Activated naive CD8-positive, alpha-beta T cell treated with anti-CD3 and anti-CD28 coated beads, Interleukin-2, amount 10 ng/mL, durations not matched to agents 7 days and 5 days (primary cell): ENCODE measurements at regions not wholly inside any gene's neighbourhood (a gene's known extent, or its start where the extent isn't known, plus 50 kb on each side); places are given as distances from the start of the nearest gene placed in this dataset.
"Not testable (repeated sequence)": the region's sequence is repeated elsewhere in the genome, so short reads cannot be mapped to it uniquely, and the experiment has no call there.

Experiments used
- ATAC-seq: fragments of 150-1000 bp; cut with Tn5 transposase; one replicate; pipeline ENCODE4 v1.10.0; 2021; ENCODE audit warnings: low read depth, moderate library complexity
- POLR2A ChIA-PET: fragments of 350-600 bp; sonication (Branson Sonifier 250); formaldehyde crosslinking; loops from one replicate; lab custom pipeline; 2021; ENCODE audit warnings: antibody characterized with exemption; lab: Charles Lee
- DNase-seq: peaks from one replicate; pipeline ENCODE4 v3.0.0; 2021
- H3K27ac Mint-ChIP-seq: one replicate; pipeline ENCODE4 v1.8.0; 2022; ENCODE audit warnings: mild to moderate bottlenecking, mixed read lengths
- H3K27me3 Mint-ChIP-seq: one replicate; pipeline ENCODE4 v1.8.0; 2022; ENCODE audit warnings: mild to moderate bottlenecking, moderate library complexity, mixed read lengths
- H3K36me3 Mint-ChIP-seq: one replicate; pipeline ENCODE4 v1.8.0; 2021; ENCODE audit warnings: mild to moderate bottlenecking, mixed read lengths
- H3K4me1 Mint-ChIP-seq: one replicate; pipeline ENCODE4 v1.8.0; 2021; ENCODE audit warnings: mixed read lengths
- H3K4me3 Mint-ChIP-seq: one replicate; pipeline ENCODE4 v1.8.0; 2022; ENCODE audit warnings: mild to moderate bottlenecking, moderate library complexity, mixed read lengths
- H3K9me3 Mint-ChIP-seq: one replicate; pipeline ENCODE4 v1.8.0; 2021; ENCODE audit warnings: mixed read lengths

DNA sequence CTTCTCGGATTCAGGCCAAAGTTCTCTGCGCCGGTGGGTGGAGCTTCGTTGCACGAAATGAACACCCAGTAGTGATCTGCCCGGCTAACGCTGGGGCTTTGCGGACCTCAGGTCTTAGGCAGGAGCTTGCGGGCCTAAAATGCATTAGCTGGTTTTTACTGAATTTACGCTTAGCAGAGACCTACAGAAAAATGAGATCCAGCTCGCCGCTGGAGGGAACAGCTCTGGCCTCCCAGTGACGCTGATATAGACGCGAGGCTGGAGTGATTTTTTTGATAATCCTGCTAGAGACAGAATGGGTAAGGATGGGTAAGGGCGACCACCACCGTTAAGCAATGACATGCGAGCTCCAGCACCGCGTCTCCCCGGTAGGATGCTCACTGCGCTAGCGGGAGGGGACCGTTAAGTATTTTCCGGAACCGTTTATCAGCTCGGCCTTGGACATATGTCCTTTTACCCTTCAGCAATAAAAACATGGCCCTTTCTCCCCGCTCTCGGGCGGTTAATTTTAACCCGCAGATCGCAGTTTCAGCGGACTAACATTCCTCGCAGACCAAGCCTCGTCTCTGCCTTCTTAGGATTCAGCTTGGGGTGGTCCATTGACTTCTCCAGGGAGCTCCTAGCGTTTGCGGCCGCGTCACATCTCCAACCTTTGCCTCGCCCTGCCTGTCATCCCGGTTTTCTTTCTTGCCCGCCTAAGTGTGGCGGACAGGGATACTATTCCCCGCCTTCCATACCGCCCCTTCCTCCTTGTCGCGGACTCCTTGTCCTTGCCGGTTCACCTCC lies 109.3 kb downstream of the GPX5 start:
- Mint-ChIP-seq H3K36me3 (peaks cover 3% of the 10 kb centered on the region), H3K4me1 (peaks cover 16% of the 10 kb centered on the region), H3K9me3 (peaks cover 5% of the 10 kb centered on the region), H3K4me3 (peak overlapping the region; percentile 30), H3K27ac (peak overlapping the region; percentile 32), H3K27me3 (peaks cover 76% of the 10 kb centered on the region)
- POLR2A ChIA-PET, result no interaction called here
- DNase-seq (peak; percentile 33), ATAC-seq (no peak)

DNA sequence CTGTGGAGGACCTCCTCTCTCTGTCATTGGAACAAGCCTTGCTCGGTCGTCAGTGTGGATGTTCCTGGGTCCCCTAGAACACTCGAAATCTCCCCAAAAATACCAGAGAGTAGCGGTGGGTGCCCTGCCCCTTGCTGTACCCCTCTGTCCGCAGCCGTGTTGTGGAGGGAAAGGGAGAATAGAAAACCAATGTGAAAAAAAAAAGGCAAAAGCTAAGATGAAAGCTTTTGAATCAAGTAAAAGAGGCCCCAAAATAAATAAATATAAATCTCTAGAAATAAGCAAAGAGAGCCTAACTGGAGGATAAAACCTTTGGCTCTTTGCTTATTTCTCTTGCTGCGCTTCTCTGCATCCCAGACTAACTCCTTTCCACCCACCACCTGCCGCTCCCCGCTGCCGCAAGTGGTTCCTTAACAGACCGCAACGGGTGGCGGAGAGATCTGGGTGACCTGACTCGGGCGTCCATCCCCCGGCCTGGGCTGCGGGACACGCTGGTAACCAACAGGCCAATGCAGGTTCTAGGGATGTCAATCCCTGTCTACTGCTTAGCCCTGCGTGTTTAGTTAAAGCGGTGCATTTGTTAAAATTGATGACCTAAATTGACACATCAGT lies 110.0 kb downstream of the GPX5 start:
- H3K36me3 Mint-ChIP-seq, result peaks cover 3% of the 10 kb centered on the region
- POLR2A ChIA-PET, result no interaction called here
- DNase-seq (peak; percentile 34), ATAC-seq (no peak)
- H3K4me1 Mint-ChIP-seq, result peaks cover 16% of the 10 kb centered on the region
- H3K9me3 Mint-ChIP-seq, result peaks cover 5% of the 10 kb centered on the region
- peak overlapping the region; percentile 32 for H3K27ac Mint-ChIP-seq
- H3K4me3 Mint-ChIP-seq, result peak overlapping the region; percentile 30
- peaks cover 70% of the 10 kb centered on the region for H3K27me3 Mint-ChIP-seq

DNA sequence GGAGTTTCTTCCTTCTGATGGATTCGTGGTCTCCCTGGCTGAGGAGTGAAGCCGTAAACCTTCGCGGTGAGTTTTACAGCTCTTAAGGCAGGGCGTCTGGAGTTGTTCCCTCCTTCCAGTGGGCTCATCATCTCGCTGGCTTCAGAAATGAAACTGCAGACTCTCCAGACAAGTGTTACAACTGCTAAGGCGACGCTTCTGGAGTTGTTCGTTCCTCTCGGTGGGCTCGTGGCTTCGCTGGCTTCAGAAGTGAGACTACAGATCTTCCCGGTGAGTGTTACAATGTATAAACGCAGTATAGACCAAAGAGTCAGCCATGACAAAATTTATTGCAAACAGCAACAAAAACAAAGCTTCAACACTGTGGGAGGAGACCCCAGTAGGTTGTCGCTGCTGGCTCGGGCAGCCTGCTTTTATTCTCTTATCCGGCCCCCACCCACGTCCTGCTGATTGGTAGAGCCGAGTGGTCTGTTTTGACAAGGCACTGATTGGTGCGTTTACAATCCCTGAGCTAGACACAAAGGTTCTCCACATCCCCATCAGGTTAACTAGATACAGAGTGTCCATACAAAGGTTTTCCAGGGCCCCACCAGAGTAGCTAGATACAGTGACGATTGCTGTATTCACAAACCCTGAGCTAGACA lies 113.2 kb downstream of the GPX5 start:
- DNase-seq, result no peak
- peaks cover 3% of the 10 kb centered on the region for H3K36me3 Mint-ChIP-seq
- no peak for ATAC-seq
- peaks cover 8% of the 10 kb centered on the region for H3K4me1 Mint-ChIP-seq
- H3K9me3 Mint-ChIP-seq, result peaks cover 5% of the 10 kb centered on the region
- POLR2A ChIA-PET, result no interaction called here
- no peak overlapping the region for H3K27ac Mint-ChIP-seq
- no peak overlapping the region for H3K4me3 Mint-ChIP-seq
- peaks cover 60% of the 10 kb centered on the region for H3K27me3 Mint-ChIP-seq

DNA sequence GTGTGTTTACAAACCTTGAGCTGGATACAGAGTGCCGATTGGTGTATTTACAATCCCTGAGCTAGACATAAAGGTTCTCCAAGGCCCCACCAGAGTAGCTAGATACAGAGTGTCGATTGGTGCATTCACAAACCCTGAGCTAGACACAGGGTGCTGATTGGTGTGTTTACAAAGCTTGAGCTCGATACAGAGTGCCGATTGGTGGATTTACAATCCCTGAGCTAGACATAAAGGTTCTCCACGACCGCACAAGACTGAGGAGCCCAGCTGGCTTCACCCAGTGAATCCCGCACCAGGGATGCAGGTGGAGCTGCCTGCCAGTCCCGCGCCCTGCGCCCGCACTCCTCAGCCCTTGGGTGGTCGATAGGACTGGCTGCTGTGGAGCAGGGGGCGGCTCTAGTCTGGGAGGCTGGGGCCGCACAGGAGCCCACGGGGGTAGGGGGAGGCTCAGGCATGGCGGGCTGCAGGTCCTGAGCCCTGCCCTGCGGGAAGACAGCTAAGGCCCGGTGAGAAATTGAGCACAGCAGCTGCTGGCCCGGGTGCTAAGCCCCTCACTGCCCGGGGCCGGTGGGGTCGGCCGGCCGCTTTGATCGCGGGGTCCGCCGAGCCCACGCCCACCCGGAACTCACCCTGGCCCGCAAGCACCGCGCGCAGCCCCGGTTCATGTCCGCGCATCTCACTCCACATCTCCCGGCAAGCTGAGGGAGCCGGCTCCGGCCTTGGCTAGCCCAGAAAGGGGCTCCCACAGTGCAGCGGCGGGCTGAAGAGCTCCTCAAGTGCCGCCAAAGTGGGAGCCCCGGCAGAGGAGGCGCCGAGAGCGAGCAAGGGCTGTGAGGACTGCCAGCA lies 114.0 kb downstream of the GPX5 start:
- not testable (repeated sequence) for H3K4me3 Mint-ChIP-seq

DNA sequence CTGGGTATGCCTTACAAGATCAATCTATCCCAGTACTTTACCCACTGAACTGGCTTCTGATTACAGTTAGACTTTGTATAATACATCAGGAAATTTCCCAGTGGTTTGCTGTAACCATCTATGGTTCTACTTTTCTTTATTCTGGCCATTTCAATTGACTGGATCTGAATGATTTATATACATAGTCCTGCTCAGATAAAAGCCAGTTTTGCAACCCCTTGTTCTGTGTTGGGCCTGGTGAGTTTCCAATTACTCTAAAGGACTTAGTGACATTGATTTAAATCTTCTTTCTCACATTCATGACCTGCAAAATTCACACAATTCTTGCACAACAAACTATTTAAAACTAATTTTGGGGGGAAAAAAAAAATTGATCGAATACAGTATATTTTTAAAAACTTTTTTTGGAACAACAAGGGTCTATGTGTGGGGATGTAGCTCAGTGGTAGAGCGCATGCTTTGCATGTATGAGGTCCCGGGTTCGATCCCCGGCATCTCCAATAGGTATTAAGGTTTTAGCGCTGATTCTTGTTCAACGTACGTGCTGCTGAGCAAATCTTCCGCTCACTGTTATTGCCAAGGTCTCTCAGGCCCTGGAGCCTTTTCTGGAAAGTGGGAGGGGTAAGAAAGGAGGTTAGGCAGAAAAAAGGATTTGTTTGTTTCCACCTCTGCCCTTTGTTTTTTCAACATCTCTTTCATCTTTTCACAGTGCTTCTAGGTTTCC lies 117.5 kb downstream of the GPX5 start:
- no peak for DNase-seq
- H3K36me3 Mint-ChIP-seq, result no peaks in the 10 kb centered on the region
- no peak for ATAC-seq
- H3K4me3 Mint-ChIP-seq, result no peak overlapping the region
- POLR2A ChIA-PET, result no interaction called here
- no peak overlapping the region for H3K27ac Mint-ChIP-seq
- peaks cover 3% of the 10 kb centered on the region for H3K9me3 Mint-ChIP-seq
- peaks cover 48% of the 10 kb centered on the region for H3K27me3 Mint-ChIP-seq
- peaks cover 3% of the 10 kb centered on the region for H3K4me1 Mint-ChIP-seq

More for the DNA sequence above, 114.0 kb downstream of the GPX5 start:
- H3K27ac Mint-ChIP-seq, DNase-seq, POLR2A ChIA-PET, H3K9me3 Mint-ChIP-seq, ATAC-seq, H3K36me3 Mint-ChIP-seq, H3K4me1 Mint-ChIP-seq: not testable (repeated sequence)
- H3K27me3 Mint-ChIP-seq, result peaks cover 58% of the 10 kb centered on the region

DNA sequence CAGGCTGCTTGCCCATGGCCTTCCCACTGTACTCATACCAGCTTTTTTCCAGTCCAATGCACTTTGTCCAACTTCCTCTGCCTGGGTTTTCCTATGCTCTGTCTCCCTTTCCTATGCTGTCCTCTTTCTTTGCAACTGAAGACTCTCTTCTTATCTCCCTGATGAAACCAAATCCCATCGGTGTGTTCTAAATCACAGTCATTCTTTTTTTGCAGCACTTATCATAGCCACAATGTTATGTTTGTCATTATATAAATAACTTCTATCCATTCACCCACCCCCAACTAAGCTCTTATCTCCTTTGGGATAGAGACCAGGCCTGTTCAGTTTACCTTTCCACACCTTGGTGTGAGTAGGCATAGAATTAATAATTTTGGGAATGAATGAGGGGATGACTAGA lies 121.0 kb downstream of the GPX5 start:
- peaks cover 2% of the 10 kb centered on the region for H3K9me3 Mint-ChIP-seq
- H3K27ac Mint-ChIP-seq, result no peak overlapping the region
- no peak for DNase-seq
- POLR2A ChIA-PET, result no interaction called here
- peaks cover 60% of the 10 kb centered on the region for H3K27me3 Mint-ChIP-seq
- H3K4me3 Mint-ChIP-seq, result no peak overlapping the region
- H3K36me3 Mint-ChIP-seq, result no peaks in the 10 kb centered on the region
- peaks cover 14% of the 10 kb centered on the region for H3K4me1 Mint-ChIP-seq
- no peak for ATAC-seq

DNA sequence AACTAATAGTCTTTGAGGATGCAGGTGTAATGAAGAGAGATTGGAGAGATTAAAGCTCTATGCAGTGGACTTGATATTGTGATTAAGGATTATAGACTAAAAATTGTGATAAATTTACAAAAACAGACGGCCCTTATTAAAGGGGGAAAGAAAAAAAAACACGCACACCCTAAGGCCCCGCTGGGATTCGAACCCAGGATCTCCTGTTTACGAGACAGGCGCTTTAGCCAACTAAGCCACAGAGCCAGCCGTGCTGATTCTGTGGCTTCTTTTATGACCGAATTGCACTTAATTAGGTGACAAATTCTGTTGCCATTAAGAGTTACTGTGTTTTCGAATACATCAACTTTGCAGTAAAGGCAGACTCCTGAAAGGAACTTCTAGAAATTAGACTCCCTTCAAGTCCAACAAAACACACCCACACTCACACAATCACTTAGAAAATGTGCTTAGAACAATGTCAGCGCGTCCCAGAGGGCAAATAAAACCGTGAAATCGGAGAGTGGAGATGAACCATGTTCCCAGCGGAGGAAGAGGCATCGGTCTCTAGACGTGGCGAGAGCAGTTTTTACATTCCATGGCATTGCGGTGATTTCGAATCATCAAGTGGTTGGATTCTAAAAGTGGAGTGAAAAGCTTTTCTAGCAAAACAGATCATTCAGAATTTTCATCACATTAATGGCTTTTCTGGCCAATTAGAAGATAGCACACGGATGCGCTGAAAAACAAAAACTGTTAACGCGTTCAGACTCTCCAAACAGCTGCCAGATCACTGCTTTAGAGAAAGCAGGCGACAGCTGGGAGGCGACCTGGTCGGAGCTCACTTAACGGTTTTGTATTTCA lies 122.6 kb downstream of the GPX5 start:
- DNase-seq, result peak; percentile 37
- peak; percentile 36 for ATAC-seq
- POLR2A ChIA-PET, result no interaction called here
- H3K4me3 Mint-ChIP-seq, result peak overlapping the region; percentile 92
- no peaks in the 10 kb centered on the region for H3K36me3 Mint-ChIP-seq
- H3K4me1 Mint-ChIP-seq, result peaks cover 14% of the 10 kb centered on the region
- H3K27me3 Mint-ChIP-seq, result peaks cover 57% of the 10 kb centered on the region
- peaks cover 1% of the 10 kb centered on the region for H3K9me3 Mint-ChIP-seq
- no peak overlapping the region for H3K27ac Mint-ChIP-seq

DNA sequence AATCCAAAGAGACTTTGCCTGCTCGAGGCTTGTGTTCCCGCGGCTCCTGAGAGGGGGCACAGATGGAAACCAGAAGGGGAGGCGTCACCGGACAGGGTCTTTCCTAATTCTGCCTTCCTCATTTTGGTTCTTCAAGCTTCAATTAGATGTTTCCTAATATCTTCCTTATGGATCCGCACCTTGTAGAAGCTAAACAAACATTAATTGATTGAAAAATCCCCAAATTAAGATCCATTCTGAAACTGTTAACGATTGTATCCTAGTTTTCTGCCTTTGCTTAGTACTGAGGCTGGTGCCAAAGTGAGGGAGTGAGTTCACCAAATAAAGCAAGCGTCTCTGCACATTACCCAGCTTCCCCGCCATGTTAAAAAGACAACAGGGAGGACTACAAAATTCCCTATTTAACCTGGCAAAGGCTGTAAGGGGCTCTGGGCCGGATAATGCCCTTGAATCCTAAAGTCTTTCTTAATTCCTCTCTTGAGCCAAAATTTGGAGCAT lies 123.2 kb downstream of the GPX5 start:
- H3K27ac Mint-ChIP-seq, result no peak overlapping the region

DNA sequence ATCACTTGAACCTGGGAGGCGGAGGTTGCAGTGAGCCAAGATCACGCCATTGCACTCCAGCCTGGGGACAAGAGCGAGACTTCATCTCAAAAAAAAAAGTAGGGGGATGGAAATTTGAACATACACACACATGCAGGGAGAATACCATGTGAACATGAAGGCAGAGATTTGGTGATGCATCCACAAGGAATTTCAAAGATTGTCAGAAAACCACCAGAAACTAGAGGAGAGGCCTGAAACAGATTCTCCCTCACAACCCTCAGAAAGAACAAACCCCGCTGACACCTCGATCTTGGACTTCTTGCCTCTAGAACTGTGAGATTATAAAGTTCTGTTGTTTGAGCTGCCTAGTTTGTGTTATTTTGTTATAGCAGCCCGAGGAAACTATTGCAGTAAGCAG lies 125.5 kb downstream of the GPX5 start:
- POLR2A ChIA-PET, result no interaction called here
- no peak overlapping the region for H3K4me3 Mint-ChIP-seq
- peaks cover 56% of the 10 kb centered on the region for H3K27me3 Mint-ChIP-seq
- H3K4me1 Mint-ChIP-seq, result peaks cover 12% of the 10 kb centered on the region
- no peak overlapping the region for H3K27ac Mint-ChIP-seq
- peaks cover 1% of the 10 kb centered on the region for H3K9me3 Mint-ChIP-seq
- DNase-seq, result no peak
- no peak for ATAC-seq
- no peaks in the 10 kb centered on the region for H3K36me3 Mint-ChIP-seq

More for the DNA sequence above, 123.2 kb downstream of the GPX5 start:
- Mint-ChIP-seq H3K4me3 (peak overlapping the region; percentile 92), H3K36me3 (no peaks in the 10 kb centered on the region), H3K27me3 (peaks cover 53% of the 10 kb centered on the region), H3K4me1 (peaks cover 12% of the 10 kb centered on the region), H3K9me3 (peaks cover 1% of the 10 kb centered on the region)
- no peak for DNase-seq
- ATAC-seq, result no peak
- POLR2A ChIA-PET, result no interaction called here

DNA sequence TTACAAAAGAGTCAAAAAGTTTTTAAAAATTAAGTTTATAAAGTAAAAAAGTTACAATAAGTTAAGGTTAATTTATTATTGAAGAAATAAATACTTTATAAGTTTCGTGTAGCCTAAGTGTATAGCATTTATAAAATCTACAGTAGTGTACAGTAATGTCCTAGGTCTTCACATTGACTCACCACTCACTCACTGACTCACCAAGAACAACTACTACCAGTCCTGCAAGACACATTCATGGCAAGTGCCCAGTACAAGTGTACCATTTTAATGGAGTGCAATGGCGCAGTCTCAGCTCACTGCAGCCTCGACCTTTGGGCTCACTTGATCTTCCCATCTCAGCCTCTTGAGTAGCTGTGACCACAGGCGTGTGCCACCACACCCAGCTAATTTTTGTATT lies 128.2 kb downstream of the GPX5 start:
- POLR2A ChIA-PET, result interaction anchor here (0.5 kb wide), 1 partner anchor 11 kb away, joined by 6 read pairs; no protein-coding TSS in a partner anchor
- DNase-seq, result no peak
- peaks cover 66% of the 10 kb centered on the region for H3K27me3 Mint-ChIP-seq
- peaks cover 1% of the 10 kb centered on the region for H3K9me3 Mint-ChIP-seq
- no peak for ATAC-seq
- no peak overlapping the region for H3K4me3 Mint-ChIP-seq
- peaks cover 19% of the 10 kb centered on the region for H3K4me1 Mint-ChIP-seq
- H3K36me3 Mint-ChIP-seq, result no peaks in the 10 kb centered on the region
- H3K27ac Mint-ChIP-seq, result no peak overlapping the region

DNA sequence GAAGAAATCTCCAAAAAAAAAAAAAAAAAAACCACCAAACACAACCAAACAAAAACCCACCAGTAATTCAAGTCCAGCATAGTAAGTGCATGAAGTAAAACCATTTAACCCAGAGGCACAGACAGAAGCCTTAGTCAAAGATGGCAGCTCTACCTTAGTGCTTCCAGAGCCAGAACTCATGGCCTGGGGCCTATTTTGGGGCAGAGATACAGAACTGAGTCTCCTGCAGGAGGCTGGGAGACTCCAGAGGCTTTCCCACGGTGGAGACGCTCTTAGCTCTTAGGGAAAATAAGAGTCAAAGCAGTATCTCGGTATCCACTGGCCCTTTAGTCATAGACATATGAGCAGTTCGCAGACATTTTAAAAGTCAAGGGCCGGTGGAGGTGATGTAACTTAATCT lies 129.5 kb downstream of the GPX5 start:
- Mint-ChIP-seq H3K27ac (no peak overlapping the region), H3K4me3 (no peak overlapping the region), H3K9me3 (peaks cover 1% of the 10 kb centered on the region), H3K36me3 (no peaks in the 10 kb centered on the region), H3K27me3 (peaks cover 68% of the 10 kb centered on the region), H3K4me1 (peaks cover 20% of the 10 kb centered on the region)
- no peak for DNase-seq
- POLR2A ChIA-PET, result no interaction called here
- no peak for ATAC-seq

DNA sequence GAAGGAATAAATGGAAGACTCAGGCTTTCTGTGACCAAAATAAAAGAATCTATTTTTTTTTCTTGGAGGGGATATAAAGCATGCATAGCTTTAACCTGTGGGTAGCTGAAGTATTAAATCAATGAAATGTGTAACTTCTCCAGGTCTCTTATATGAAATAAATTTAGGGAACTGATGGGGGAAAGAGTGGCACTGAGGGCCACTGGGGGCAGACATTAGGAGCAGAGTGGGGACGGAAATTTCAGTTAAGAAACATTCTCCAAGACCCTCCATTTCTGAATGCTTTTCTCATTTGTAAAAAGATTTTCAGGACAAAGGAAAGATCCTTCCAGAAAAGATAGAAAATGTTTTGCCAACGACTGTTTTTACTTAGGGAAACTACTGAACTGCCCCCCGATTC lies 131.0 kb downstream of the GPX5 start:
- POLR2A ChIA-PET, result no interaction called here
- H3K27ac Mint-ChIP-seq, result no peak overlapping the region
- H3K9me3 Mint-ChIP-seq, result no peaks in the 10 kb centered on the region
- H3K4me3 Mint-ChIP-seq, result peak overlapping the region; percentile 80
- no peaks in the 10 kb centered on the region for H3K36me3 Mint-ChIP-seq
- ATAC-seq (no peak), DNase-seq (no peak)
- peaks cover 20% of the 10 kb centered on the region for H3K4me1 Mint-ChIP-seq
- peaks cover 69% of the 10 kb centered on the region for H3K27me3 Mint-ChIP-seq
